Neural cell (in vitro differentiated cells): ENCODE measurements at regions not wholly inside any gene's neighbourhood (a gene's known extent, or its start where the extent isn't known, plus 50 kb on each side); places are given as distances from the start of the nearest gene placed in this dataset.

Experiments used
- H2AFZ ChIP-seq: fragments of 200-600, 300-800 bp; sonication (generic), shearing (Covaris generic); 2 replicates; pipeline ENCODE4 v1.6.0; 2014; ENCODE audit warnings: low read depth, mild to moderate bottlenecking, antibody characterized with exemption, low read length, moderate library complexity
- H3F3A ChIP-seq: fragments of 200-600 bp; shearing (Covaris generic); 2 replicates; pipeline ENCODE4 v1.6.1; 2016; ENCODE audit warnings: mild to moderate bottlenecking, moderate library complexity, mixed read lengths, antibody characterized with exemption, low read length; ENCODE audit not compliant: insufficient read depth, poor library complexity, severe bottlenecking
- H3K27ac ChIP-seq: fragments of 200-600, 300-800 bp; sonication (generic), shearing (Covaris generic); 2 replicates; pipeline ENCODE4 v1.5.1; 2014; ENCODE audit warnings: mild to moderate bottlenecking, low read length, moderate library complexity
- H3K27me3 ChIP-seq: fragments of 300-800, 200-600 bp; sonication (generic), shearing (Covaris generic); 2 replicates; pipeline ENCODE4 v1.6.0; 2014; ENCODE audit warnings: mild to moderate bottlenecking, low read depth, low read length, moderate library complexity; ENCODE audit not compliant: insufficient read depth
- H3K36me3 ChIP-seq: fragments of 300-800, 200-600 bp; sonication (generic), shearing (Covaris generic); 2 replicates; pipeline ENCODE4 v1.5.1; 2014; ENCODE audit warnings: mild to moderate bottlenecking, antibody characterized with exemption, low read length, moderate library complexity; ENCODE audit not compliant: insufficient read depth
- H3K4me2 ChIP-seq: fragments of 300-800, 200-600 bp; sonication (generic), shearing (Covaris generic); 2 replicates; pipeline ENCODE4 v1.6.0; 2014; ENCODE audit warnings: mild to moderate bottlenecking, low read length
- H3K4me3 ChIP-seq: fragments of 300-800, 200-600 bp; sonication (generic), shearing (Covaris generic); 2 replicates; pipeline ENCODE4 v1.5.1; 2014; ENCODE audit warnings: mild to moderate bottlenecking, low read length, moderate library complexity
- H3K79me2 ChIP-seq: fragments of 200-600 bp; shearing (Covaris generic); replicated peaks from 2 replicates; pipeline ENCODE4 v1.6.0; 2014; ENCODE audit warnings: mild to moderate bottlenecking, low read length, moderate library complexity; ENCODE audit not compliant: insufficient read depth
- H3K9ac ChIP-seq: fragments of 300-800, 200-600 bp; sonication (generic), shearing (Covaris generic); 2 replicates; pipeline ENCODE4 v1.6.1; 2016; ENCODE audit warnings: mild to moderate bottlenecking, low read length, mixed read lengths
- H3K9me2 ChIP-seq: fragments of 200-600 bp; shearing (Covaris generic); 2 replicates; pipeline ENCODE4 v1.6.1; 2016; ENCODE audit warnings: mild to moderate bottlenecking, low read length, mixed read lengths; ENCODE audit not compliant: insufficient read depth
- H3K9me3 ChIP-seq: fragments of 200-600, 300-800 bp; sonication (generic), shearing (Covaris generic); 2 replicates; pipeline ENCODE4 v1.6.1; 2016; ENCODE audit warnings: mild to moderate bottlenecking, mixed run types, low read length, moderate library complexity, mixed read lengths
- H4K20me1 ChIP-seq: fragments of 200-600 bp; shearing (Covaris generic); 2 replicates; pipeline ENCODE4 v1.6.1; 2016; ENCODE audit warnings: mild to moderate bottlenecking, mixed run types; ENCODE audit not compliant: insufficient read depth
- EP300 ChIP-seq: fragments of 450-650 bp; conservative IDR thresholded peaks from 2 replicates; pipeline ENCODE4 v1.6.1; 2014; ENCODE audit warnings: antibody characterized with exemption, mild to moderate bottlenecking, moderate library complexity; ENCODE audit not compliant: poor library complexity, severe bottlenecking
- EZH2 ChIP-seq: fragments of 200-600, 300-800 bp; shearing (Covaris generic), sonication (generic); IDR thresholded peaks from 2 replicates; pipeline ENCODE4 v1.6.1; 2014; ENCODE audit warnings: antibody characterized with exemption, low read length, borderline replicate concordance, mild to moderate bottlenecking; ENCODE audit not compliant: insufficient read depth, poor library complexity, severe bottlenecking
- MXI1 ChIP-seq: fragments of 450-650 bp; conservative IDR thresholded peaks from 2 replicates; pipeline ENCODE4 v1.6.1; 2014; ENCODE audit warnings: antibody characterized with exemption, mild to moderate bottlenecking; ENCODE audit not compliant: poor library complexity, severe bottlenecking
- POLR2AphosphoS5 ChIP-seq: IDR thresholded peaks from 2 replicates; pipeline ENCODE4 v1.6.1; 2012
- RAD21 ChIP-seq: fragments of 450-650 bp; conservative IDR thresholded peaks from 2 replicates; pipeline ENCODE4 v1.6.1; 2014; ENCODE audit warnings: antibody characterized with exemption, mild to moderate bottlenecking, moderate library complexity
- SMC3 ChIP-seq: fragments of 450-650 bp; conservative IDR thresholded peaks from 2 replicates; pipeline ENCODE4 v1.6.1; 2014; ENCODE audit warnings: antibody characterized with exemption, mild to moderate bottlenecking, moderate library complexity; ENCODE audit not compliant: poor library complexity
- TAF1 ChIP-seq: IDR thresholded peaks from 2 replicates; pipeline ENCODE4 v1.6.1; 2012; ENCODE audit warnings: low read depth
- TF ChIP-seq, protein P1 (sequence below): fragments of 450-650 bp; IDR thresholded peaks from 2 replicates; pipeline ENCODE4 v1.5.1; 2014; ENCODE audit warnings: antibody characterized with exemption, mild to moderate bottlenecking, moderate library complexity; ENCODE audit not compliant: poor library complexity, severe bottlenecking
- TF ChIP-seq, protein P2 (sequence below): IDR thresholded peaks from 2 replicates; pipeline ENCODE4 v1.6.1; 2012; ENCODE audit warnings: borderline replicate concordance

DNA sequence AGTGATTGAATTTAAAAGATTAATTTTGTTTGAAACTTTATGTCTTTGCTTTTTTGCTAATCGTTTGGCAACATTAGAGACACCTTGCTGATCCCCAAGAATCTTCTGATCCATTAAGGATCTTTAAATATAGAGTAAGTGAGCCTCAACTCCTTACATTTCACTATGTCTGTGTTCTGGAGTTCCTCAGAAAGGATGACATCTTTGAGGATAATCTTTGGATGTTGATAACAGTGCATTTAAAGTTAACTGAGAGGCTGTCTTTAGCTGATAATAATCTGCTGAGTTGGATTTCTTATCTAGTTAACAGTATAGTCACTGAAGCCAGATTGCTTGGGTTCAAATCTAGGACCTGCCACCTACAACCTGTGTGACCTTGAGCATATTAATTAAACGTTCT is 221.6 kb upstream of the EMCN start:
- Histone ChIP-seq H3K9me2 (no peaks in the 10 kb centered on the region), H3K27me3 (no peaks in the 10 kb centered on the region), H3F3A (no peaks in the 10 kb centered on the region), H2AFZ (no peak overlapping the region), H3K4me2 (no peak overlapping the region), H3K9ac (no peak overlapping the region), H3K9me3 (no peaks in the 10 kb centered on the region), H3K27ac (no peak overlapping the region), H3K79me2 (no peaks in the 10 kb centered on the region), H4K20me1 (no peaks in the 10 kb centered on the region), H3K36me3 (no peaks in the 10 kb centered on the region), H3K4me3 (no peak overlapping the region)
- TF ChIP-seq, protein P1, sequence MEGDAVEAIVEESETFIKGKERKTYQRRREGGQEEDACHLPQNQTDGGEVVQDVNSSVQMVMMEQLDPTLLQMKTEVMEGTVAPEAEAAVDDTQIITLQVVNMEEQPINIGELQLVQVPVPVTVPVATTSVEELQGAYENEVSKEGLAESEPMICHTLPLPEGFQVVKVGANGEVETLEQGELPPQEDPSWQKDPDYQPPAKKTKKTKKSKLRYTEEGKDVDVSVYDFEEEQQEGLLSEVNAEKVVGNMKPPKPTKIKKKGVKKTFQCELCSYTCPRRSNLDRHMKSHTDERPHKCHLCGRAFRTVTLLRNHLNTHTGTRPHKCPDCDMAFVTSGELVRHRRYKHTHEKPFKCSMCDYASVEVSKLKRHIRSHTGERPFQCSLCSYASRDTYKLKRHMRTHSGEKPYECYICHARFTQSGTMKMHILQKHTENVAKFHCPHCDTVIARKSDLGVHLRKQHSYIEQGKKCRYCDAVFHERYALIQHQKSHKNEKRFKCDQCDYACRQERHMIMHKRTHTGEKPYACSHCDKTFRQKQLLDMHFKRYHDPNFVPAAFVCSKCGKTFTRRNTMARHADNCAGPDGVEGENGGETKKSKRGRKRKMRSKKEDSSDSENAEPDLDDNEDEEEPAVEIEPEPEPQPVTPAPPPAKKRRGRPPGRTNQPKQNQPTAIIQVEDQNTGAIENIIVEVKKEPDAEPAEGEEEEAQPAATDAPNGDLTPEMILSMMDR, result no peak
- no peak for TF ChIP-seq EZH2
- TF ChIP-seq POLR2AphosphoS5, result no peak
- TF ChIP-seq SMC3, result no peak
- TF ChIP-seq, protein P2, sequence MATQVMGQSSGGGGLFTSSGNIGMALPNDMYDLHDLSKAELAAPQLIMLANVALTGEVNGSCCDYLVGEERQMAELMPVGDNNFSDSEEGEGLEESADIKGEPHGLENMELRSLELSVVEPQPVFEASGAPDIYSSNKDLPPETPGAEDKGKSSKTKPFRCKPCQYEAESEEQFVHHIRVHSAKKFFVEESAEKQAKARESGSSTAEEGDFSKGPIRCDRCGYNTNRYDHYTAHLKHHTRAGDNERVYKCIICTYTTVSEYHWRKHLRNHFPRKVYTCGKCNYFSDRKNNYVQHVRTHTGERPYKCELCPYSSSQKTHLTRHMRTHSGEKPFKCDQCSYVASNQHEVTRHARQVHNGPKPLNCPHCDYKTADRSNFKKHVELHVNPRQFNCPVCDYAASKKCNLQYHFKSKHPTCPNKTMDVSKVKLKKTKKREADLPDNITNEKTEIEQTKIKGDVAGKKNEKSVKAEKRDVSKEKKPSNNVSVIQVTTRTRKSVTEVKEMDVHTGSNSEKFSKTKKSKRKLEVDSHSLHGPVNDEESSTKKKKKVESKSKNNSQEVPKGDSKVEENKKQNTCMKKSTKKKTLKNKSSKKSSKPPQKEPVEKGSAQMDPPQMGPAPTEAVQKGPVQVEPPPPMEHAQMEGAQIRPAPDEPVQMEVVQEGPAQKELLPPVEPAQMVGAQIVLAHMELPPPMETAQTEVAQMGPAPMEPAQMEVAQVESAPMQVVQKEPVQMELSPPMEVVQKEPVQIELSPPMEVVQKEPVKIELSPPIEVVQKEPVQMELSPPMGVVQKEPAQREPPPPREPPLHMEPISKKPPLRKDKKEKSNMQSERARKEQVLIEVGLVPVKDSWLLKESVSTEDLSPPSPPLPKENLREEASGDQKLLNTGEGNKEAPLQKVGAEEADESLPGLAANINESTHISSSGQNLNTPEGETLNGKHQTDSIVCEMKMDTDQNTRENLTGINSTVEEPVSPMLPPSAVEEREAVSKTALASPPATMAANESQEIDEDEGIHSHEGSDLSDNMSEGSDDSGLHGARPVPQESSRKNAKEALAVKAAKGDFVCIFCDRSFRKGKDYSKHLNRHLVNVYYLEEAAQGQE, result no peak
- TF ChIP-seq EP300, result no peak
- no peak for TF ChIP-seq TAF1
- no peak for TF ChIP-seq MXI1
- no peak for TF ChIP-seq RAD21

DNA sequence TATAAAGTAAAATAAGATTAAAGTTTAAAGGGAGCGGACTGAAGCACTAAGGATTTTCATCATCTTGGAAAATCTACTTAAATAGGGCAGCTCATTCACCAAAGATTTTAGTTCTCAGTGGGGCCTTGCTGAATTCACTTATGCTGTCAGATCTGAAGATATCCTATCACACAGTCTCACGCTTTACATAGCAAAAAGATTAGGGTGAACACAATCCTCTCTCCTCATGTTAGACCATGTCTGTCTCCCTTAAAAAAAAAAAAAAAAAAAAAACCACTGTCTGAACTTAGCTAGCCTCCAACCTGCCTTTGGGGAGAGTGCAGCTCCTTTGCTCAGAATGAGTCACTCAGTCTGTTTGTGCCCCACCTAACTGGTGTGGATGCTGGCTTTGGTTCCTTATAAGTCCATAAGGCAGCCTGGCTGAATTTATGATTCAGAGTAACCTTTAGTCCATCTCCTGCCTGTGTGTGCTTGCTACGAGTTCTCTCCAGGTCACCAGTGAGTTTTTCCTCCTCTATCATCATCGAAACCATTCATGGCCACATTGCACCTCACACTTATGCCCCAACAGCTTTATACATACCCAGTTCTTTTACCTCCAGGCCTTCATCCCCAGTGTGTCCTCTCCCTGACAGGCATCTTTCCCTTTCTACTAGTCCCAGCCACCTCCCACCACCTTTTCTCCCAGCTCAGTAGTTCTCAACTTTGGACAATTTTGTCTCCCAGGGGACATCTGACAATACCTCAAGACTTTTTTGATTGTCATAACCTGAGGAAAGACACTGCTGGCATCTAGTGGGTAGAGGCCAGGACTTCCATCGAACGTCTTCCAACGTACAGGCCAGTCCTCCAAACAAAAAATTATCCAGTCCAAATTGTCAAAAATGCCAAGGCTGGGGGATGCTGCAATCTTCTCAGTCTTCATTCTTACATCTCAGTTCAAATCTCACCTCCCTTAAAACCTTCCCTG is 220.7 kb upstream of the EMCN start:
- Histone ChIP-seq H3K9ac (no peak overlapping the region), H3F3A (no peaks in the 10 kb centered on the region), H3K27ac (no peak overlapping the region), H3K79me2 (no peaks in the 10 kb centered on the region), H3K36me3 (no peaks in the 10 kb centered on the region), H3K4me2 (no peak overlapping the region), H3K9me3 (no peaks in the 10 kb centered on the region), H3K4me3 (no peak overlapping the region), H3K9me2 (no peaks in the 10 kb centered on the region), H3K27me3 (no peaks in the 10 kb centered on the region), H2AFZ (no peak overlapping the region), H4K20me1 (no peaks in the 10 kb centered on the region)
- no peak for TF ChIP-seq EP300
- TF ChIP-seq, protein P1, result no peak
